NB4 (cell line): ENCODE measurements at regions not wholly inside any gene's neighbourhood (a gene's known extent, or its start where the extent isn't known, plus 50 kb on each side); places are given as distances from the start of the nearest gene placed in this dataset.

Source experiments
- MYC ChIP-seq: IDR thresholded peaks from 2 replicates; pipeline ENCODE4 v1.6.1; 2011; ENCODE audit warnings: low read depth, low read length
- POLR2A ChIP-seq: IDR thresholded peaks from 2 replicates; pipeline ENCODE4 v1.6.1; 2011; ENCODE audit warnings: mild to moderate bottlenecking; ENCODE audit not compliant: insufficient read length; ENCODE audit errors: extremely low read depth
- TF ChIP-seq, protein P1 (sequence below): IDR thresholded peaks from 2 replicates; pipeline ENCODE4 v1.6.1; 2011; ENCODE audit warnings: low read depth, low read length
- TF ChIP-seq, protein P2 (sequence below): IDR thresholded peaks from one replicate; pipeline ENCODE4 v1.5.1; 2012; ENCODE audit warnings: low read depth, low read length

DNA sequence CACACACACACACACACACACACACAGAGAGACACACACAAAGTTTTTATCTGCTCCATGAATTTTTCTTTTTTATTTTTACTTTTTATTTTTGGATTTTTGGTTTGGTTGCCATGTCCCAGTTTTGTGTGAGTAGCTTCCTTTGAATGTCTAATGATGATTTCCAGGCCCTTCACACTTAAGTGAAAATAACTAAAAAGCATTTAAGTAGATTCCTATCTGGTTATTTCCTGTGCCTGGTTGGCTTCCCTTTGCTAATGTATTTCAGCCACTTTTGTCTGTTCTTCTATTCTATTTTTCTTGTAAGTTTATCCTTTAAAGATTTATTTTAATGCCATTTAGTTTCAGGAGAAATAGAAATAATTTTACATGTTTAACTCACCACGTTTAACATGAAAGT is 755.4 kb downstream of the SLC6A15 start:
- TF ChIP-seq, protein P1, sequence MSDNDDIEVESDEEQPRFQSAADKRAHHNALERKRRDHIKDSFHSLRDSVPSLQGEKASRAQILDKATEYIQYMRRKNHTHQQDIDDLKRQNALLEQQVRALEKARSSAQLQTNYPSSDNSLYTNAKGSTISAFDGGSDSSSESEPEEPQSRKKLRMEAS, result no peak
- TF ChIP-seq POLR2A (no peak), MYC (no peak)
- TF ChIP-seq, protein P2, sequence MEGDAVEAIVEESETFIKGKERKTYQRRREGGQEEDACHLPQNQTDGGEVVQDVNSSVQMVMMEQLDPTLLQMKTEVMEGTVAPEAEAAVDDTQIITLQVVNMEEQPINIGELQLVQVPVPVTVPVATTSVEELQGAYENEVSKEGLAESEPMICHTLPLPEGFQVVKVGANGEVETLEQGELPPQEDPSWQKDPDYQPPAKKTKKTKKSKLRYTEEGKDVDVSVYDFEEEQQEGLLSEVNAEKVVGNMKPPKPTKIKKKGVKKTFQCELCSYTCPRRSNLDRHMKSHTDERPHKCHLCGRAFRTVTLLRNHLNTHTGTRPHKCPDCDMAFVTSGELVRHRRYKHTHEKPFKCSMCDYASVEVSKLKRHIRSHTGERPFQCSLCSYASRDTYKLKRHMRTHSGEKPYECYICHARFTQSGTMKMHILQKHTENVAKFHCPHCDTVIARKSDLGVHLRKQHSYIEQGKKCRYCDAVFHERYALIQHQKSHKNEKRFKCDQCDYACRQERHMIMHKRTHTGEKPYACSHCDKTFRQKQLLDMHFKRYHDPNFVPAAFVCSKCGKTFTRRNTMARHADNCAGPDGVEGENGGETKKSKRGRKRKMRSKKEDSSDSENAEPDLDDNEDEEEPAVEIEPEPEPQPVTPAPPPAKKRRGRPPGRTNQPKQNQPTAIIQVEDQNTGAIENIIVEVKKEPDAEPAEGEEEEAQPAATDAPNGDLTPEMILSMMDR, result no peak
